HG03432 (cell line): ENCODE measurements at regions not wholly inside any gene's neighbourhood (a gene's known extent, or its start where the extent isn't known, plus 50 kb on each side); places are given as distances from the start of the nearest gene placed in this dataset.

Experiments
- ATAC-seq: cut with Tn5 transposase; IDR thresholded peaks from one replicate; pipeline ENCODE4 v1.9.1; 2021; ENCODE audit warnings: mild to moderate bottlenecking, moderate library complexity; ENCODE audit not compliant: unreplicated experiment

DNA sequence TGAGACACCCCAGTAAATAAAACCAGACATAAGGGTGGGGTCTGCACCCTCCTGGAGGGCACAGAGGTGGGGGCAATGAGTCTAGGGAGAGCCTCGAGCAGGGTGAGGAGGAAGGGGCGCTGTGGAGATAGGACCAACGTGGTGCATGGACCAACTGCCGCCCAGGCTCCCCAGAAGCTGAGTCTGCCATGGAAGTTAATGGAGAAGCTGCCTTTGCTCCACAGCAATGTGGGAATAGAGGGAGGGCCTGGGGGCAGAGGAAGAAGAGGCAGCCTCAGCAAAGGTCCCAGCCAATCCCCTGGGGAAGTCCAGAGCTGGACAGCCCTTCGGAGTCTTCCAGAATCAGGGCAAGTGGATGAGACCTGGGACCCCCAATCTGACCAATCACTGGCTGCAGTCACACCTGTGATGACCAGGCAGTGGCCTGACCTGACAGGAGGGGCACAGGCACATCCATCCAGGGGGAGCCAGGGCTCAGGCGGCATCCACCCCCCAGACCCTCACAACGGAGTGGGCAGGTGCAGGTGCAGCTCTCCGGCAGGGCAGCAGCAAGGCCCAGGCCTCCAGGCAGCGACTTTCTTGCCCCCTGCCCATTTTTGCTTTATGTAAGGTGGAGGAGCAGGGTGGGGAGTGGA is 242.2 kb upstream of the PPP2R2D start:
- ATAC-seq: no peak

DNA sequence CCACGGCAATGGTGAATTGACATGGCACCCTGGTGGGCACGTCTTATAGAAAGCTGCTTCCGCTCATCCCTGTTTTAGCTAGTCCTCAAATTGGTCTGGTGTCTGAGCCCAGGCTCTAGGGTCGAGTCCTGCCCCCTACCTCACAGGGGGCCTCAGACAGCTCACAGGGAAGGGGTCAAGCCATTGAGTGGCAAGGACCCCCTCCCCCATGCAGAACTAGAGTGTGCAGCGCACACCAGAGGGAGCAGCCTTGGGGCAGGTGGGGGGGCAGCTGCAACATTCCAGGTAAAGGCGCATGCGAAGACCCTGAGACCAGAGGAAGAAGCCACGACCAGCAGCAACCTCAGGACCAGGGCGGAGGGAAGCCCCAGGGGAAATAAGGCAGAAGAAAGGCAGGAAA is 240.4 kb upstream of the PPP2R2D start:
- ATAC-seq: no peak

DNA sequence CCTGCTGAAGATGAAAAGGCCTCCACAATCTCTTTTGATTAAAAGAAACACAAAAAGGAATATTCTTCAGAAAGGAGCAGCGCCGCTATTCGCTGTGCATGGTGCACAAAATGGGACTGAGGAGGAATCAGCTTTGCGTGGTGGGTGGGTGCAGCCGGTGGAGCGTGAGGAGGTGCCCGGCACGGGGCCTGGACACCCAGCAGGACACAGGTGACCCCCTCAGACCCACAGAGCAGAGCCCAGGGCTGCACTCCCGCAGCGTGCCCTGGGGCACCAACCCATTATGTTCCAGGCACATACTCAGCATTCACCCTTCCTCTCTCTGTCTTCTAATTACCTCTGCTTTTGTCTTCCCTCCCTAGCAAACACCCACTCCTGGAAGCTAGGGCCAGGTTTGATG is 238.0 kb upstream of the PPP2R2D start:
- no peak for ATAC-seq

DNA sequence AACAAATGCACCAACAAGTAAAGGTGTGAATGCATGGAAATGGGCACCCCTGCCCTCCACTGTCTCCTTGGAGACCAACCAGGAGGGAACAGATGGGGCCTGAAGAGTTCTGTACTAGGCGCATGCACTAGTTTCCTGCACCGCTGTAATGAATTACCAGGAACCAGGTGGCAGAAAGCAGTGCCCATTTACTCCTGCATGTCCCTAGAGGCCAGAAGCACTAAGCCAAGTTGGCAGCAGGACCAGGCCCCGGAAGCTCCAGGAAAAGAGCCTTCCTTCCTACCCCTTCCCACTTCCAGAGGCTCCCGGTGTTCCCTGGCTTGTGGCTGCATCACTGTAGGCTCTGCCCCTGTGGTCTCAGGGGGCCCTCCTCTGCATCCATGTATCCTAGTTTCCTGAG is 237.5 kb upstream of the PPP2R2D start:
- no peak for ATAC-seq

DNA sequence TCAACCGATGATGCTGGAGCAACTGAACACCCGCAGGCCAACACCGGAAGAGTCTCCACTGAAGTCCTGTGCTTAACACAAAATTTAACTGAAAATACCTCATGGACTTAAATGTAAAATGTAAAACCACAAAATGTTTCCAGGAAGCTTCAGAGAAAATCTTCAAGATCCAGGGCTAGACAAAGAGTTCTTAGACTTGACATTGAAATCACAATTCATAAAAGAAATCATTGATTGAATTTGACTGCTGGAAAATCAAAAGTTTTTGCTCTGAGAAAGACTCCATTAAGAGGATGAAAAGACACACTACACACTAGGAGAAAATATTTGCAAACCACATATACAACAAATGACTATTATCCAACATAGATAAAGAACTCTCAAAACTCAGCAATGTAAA is 234.7 kb upstream of the PPP2R2D start:
- no peak for ATAC-seq

DNA sequence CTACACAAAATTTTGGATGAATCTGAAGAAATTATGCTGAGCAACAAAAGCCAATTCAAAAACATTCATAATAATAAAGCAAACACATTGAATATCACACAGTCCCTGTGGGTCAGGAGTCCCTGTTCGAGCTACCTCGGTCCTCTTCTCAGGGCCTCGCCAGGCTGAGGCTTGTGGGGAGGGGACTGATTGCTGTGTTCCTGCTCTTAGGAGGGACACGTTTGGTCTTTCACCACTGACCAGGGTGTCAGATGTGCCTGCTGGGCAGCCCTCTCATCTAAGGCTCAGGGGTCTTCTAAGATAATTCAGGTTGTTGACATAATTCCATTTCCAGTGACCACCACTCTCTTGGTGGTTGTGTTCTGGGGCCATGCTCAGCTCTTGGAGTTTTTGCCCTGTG is 233.8 kb upstream of the PPP2R2D start:
- no peak for ATAC-seq

DNA sequence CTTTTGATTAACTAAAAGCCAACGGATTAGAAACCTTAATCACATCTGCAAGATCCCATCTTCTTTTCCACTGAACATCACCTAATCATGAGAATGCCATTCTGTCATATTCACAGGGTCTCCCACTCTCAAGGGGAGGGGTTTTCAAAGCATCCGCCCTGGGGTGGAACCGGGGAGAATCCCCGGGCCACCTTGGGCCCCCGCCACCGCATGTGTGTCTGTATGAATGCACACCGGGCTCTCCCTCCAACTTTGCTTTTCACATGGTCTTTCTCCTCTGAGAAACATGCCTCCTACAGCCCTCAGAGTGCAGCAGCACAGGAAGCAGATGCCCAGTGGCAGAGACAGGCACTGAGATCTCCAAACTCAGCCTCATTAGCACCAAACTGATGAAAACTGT is 233.2 kb upstream of the PPP2R2D start:
- ATAC-seq: no peak

DNA sequence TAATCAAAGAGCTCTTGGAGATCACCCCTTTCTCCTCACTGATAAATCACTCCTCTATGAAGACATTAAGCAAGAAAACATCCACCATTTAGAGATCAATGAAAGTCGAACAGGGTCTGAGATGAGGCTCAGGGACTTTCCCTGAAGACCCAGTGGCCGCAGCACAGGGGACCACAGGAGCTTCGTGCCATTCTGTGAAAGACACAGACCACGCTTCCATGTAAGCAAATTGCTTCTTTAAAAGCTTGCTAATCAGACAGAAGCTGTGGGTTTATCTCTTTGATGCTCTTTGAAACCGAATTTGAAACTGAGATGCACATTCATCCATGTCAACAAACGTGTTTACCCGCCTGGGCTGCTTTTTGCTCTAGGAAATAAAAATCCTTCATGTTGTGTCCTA is 231.9 kb upstream of the PPP2R2D start:
- no peak for ATAC-seq

DNA sequence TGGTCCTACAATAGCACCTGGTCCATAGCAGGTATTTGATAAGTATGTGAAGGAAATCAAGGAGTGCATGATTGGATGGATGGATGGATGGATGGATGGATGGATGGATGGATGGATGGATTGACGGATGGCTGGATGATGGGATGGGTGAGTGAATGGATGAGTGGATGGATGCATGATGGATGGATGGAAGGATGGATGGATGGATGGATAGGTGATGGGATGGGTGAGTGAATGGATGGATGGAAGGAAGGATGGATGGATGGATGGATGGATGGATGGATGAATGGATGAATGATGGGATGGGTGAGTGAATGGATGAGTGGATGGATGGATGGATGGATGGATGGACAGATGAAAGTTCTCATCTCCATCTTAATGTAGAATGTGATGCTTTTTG is 231.0 kb upstream of the PPP2R2D start:
- no peak for ATAC-seq

DNA sequence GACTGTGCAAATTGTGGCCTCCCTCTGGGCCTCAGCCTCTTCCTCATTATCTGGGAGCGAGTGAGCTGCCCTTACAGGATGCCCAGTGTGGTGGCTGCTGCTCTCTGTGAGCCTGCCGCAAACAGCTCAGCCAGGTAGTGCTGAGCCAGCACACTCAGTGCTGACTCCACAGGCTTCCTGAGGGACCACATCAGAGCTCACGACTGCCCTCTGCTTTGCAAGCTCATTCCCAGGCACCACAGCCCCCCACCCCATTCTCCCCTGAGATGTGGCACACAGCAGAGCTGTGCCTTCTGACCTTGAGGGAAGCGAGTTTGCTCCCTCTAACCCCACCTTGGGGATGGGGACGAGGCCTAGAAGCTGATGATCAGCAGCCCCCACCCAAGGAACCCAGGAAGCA is 230.5 kb upstream of the PPP2R2D start:
- ATAC-seq: no peak

DNA sequence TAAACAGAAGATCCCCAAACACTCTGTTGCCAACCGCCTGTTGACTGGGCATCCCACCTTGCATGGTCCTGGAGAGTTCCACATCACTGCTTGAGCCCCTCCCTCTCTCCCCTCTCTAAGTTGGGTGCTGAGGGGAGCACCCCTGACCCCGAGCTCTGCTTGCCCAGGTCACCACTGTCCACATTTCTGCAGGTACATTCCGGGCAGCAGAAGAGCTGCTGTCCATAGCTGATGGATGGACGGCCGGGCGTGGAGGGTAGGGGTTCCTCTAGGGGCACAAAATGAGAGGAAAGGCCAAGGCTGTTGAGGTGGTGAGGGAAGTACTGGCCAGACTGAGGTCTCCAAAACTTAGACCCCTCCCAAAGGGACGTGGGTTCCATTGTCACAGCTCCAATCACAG is 227.4 kb upstream of the PPP2R2D start:
- ATAC-seq: no peak

DNA sequence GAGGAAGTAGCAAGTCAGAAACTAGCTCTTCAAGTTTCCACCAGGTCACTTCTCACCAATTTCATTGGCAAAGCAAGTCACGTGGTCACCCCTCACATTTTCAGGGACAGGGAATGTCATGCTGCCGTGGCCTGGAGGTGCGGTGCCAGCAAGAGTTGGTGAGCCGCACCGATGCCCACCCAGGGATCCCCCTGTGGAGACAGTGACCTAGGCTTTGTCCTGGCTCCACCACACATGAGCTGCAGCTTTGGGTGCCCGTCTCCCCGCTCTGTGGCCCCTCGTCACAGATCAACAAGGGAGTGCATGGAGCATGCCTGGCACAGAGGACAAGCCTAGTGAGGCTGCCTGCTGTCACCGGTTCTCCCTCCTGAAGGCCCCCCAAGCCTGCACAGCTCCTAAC is 226.7 kb upstream of the PPP2R2D start:
- ATAC-seq: no peak

DNA sequence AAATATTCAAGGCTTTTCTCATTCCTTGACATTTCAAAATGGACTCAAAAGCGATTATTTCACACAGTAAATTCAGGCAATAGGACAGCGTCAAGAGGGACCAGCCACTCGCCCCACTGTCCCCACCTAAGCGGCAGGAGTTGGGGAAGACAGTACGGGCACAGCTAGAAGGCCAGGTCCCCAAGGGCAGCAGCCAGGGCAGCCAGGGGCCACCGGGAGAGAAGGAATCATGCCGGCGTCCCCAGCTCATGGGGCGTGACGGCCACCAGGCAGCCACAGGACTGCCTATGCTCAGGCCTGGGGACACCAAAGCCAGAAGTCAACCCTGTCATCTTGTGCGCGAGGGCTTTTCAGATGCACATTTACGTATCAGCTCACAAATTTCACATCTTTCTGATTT is 225.7 kb upstream of the PPP2R2D start:
- no peak for ATAC-seq

DNA sequence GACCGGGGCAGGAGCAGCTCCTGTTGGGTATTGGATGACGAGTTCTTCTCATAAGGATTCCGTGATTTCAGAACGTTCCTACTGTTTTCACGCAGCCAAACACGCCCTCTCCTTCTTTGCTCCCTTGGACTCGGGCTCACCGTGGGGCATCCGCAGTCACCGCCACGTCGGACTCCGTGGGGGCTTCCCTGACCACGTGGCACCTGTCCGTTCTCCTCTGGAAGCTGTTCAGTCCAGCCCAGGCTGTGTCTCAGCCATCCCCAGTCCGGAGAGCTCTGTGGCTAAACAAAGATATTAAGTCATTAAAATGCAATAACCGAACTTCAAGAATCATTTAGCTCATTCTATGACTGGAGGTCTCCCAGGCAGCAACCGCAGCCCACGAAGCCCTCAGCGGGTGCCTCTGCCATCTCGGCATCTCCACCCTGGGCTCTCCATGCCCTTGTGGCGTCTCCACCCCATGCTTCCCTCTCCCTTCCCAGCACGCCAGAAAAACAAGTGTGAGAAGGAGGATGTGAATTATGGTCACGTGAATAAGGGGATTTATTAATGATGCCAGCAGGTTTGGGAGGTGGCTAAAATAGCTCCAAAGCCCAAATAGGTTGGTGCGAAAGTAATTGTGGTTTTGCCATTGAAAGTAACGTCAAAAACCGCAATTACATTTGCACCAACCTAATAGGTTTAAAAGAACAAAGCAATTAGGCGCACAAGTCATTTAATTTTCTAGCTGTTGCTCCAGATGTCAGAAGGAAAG is 224.6 kb upstream of the PPP2R2D start:
- ATAC-seq: no peak

DNA sequence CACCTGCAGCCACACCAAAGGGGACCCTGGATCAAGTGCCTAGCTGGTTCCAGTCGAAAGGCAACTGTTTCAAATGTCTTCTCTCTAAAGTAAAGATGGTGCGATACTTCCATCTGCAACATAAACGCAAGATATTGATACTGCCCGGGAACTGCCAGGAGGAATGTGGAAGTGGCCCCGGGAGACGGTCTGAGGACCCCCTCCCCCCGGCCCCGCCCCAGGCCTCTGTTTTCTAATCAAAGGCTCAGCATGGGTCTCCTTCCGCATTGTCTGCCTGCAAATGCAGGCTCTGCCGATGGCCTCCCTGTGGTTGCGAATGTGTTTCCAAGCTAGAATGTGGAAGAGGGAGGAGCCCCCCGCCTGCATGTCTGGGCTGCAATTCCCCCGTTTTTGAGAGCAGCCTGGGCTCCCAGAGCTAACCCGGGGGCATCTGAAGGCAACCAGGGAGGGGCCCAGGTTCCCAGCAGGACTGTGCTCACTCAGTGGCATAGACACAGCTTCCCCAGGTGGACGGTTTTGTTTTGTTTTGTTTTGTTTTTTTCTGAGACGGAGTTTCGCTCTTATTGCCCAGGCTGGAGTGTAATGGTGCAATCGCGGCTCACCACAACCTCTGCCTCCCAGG is 223.9 kb upstream of the PPP2R2D start:
- ATAC-seq: no peak

DNA sequence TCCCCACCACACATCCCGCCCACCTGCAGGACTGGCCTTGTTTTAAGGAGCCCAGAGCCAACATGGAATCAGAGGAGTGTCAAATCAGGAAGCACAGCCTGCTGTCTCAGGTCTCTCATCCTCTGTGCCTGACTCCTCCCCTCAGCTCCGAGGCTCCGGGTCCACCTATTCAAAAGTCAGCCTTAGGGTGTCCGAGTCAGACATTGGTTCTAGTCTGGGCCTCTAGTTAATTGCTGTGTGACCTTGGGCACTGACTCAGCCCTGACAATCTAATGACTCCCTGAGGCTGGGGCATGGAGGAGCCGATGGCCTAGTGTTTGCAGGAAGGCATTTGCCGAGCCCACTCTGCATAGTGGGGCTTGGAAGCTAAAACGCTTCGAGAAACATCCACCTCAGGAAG is 223.1 kb upstream of the PPP2R2D start:
- no peak for ATAC-seq

DNA sequence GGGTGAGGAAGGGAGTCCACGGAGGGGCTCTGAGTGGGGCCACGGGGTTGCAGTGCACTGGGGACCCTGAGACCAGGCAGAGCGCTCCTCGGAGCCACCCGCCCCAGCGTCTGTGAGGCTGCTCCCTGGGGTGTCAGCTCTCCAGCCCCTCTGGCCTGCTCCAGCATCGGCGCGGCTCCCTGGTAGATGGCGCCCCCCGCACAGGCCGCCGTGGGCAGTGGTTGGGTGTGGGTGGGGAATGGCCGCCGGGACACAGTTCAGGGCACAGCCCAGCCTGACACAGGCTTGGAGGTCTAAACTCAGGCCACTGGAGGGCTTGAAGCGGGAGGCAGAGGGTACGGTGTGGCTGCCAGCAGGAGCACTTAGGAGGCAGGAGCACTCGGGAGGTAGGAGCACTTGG is 222.6 kb upstream of the PPP2R2D start:
- ATAC-seq: no peak

DNA sequence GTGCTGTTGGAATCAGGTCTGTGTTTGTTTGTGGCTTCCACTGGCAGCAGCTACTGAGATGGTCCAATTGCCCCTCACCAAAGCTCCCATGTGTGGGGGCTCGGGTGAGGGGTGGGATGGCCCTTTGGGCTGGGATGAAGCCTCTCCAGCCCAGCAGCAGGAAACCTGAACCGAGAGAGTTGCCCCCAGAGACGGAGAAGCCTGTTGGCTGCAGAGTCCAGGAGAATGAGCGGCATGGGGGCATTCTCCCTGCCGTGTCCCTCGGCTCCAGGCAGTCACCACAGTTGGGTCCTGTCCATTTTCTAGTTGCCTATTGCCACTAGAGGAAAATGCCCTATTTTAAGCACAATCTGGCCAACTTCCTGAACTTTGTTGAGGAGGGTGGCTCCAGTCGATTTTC is 222.2 kb upstream of the PPP2R2D start:
- ATAC-seq: no peak

DNA sequence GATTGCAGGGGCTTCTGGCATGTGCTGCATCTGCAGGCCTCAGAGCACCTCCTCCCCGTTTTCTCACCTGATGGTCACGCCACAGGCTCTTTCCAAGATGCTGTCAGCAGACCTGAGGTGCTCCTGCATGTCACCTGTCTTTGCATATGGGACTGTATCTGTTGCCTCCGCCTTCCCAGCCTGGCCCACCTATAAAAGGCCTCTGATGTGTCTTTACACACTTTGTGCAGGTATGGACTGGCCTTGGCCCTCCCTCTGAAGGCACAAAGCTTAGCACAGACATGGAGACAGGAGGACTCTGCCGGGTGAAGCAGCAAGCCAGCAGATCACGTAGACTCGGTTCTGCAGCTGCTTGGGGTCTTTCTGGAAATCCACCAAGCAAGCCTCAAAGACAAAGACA is 220.9 kb upstream of the PPP2R2D start:
- no peak for ATAC-seq

DNA sequence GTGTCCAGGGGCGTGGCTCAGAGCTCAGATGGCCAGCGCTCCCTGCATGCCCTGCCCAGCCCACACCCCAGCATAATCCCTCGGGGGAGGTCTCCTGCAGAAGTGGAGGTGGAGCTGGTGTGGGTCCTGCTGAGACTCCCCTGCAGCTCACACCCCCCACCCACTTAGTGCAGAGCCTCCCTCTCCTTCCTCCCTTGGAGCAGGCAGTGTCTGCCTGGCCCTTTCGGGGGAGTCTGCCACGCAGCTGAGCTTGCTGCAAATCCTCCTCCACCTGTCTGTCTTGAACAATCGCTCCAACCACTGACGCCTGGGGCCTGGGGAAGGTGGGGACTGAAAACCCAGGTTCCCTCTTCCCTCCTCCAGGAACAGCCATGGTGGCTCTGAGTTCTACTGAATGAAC is 219.7 kb upstream of the PPP2R2D start:
- ATAC-seq: no peak

DNA sequence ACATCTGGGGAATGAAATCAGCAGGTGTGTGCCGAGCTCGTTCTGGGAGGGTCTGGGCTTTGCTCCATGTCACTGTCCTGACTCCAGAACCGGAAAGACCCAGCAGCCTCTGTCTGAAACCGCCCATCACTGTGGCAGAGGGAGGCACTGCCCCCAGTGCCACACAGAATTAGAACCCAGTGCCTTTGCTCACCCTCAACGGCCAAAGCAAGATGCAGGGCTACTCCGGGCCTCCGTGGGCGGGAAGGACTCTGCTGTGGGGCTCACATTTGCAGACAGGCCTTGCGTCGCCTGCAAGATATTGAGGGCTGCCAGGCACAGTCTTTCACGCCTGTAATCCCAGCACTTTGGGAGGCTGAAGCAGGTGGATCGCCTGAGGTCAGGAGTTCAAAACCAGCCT is 219.2 kb upstream of the PPP2R2D start:
- no peak for ATAC-seq

DNA sequence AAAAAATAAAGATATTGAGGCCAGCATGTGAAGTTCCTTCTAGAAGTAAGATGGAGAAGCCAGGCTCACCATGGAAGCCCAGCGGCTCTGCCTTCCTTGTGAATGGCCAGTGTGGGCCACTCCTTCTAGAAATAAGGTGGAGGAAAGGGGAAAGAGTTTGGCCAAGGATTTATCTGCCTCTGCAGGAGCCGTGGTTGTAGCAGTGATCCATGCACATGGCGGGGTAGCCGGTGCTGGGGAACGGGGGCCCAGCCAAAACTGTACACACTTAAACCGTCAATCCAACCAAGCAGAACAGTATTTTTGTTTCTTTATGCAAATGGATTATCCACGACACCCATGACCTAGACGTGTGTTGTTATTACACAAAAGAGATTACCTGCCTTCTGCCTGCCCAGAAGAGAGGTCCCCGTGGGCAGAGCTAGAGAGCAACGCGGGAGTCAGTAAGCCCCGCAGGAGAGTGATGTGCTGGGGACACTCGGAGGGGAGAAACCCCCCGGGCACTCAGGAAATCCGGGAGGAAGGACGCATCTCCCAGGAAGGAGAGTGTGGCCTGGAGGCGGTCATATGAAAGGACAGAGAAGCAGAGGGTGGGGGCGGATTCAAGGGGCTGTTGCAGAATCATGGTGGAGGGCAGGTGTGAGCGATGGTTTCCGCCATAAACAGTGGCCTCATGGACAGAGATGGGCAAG is 218.4 kb upstream of the PPP2R2D start:
- ATAC-seq: no peak
